H54 (cell line): ENCODE measurements at regions not wholly inside any gene's neighbourhood (a gene's known extent, or its start where the extent isn't known, plus 50 kb on each side); places are given as distances from the start of the nearest gene placed in this dataset.

Experiments
- DNase-seq: peaks from one replicate; pipeline ENCODE4 v3.0.0; 2011; ENCODE audit warnings: low spot score, mixed read lengths; ENCODE audit not compliant: insufficient read length
- FAIRE-seq: peaks from 3 replicates; lab custom pipeline; 2011; peaks lifted over from hg19 to GRCh38; lab: Jason Lieb, UNC
- POLR2A ChIP-seq: IDR thresholded peaks from 2 replicates; pipeline ENCODE4 v1.6.1; 2011; ENCODE audit warnings: low read depth, mild to moderate bottlenecking, low read length

DNA sequence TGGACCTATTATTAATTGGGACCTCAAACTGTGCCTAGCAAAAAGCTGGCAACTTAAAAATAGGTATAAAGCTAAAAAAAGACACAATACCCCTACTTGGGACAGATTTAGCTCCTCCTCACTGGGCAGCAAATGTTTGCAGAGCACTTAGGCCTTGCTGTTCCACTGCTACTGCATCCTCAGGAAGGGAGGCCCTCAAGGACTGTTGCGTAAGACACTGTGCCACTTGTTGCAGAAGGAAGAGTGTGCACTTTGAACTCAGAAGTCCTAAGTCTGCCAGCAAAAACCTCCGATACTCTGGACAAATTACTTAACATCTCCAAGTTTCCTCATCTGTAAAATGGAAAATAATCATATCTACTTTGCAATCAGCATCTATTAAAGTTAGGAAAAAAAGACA lies 322.9 kb downstream of the BARHL2 start:
- no peak for TF ChIP-seq POLR2A
- FAIRE-seq, result no peak
- DNase-seq, result no peak

- TF ChIP-seq POLR2A, result no peak
- no peak for DNase-seq
- FAIRE-seq, result peak; percentile 77
Measured at GRCh38 chr1:90393025-90393424, 324.1 kb downstream of the BARHL2 start.

GRCh38 chr1:90391126-90391525 lies 326.0 kb downstream of the BARHL2 start:
- DNase-seq, result no peak
- no peak for TF ChIP-seq POLR2A
- FAIRE-seq, result peak; percentile 88

DNA sequence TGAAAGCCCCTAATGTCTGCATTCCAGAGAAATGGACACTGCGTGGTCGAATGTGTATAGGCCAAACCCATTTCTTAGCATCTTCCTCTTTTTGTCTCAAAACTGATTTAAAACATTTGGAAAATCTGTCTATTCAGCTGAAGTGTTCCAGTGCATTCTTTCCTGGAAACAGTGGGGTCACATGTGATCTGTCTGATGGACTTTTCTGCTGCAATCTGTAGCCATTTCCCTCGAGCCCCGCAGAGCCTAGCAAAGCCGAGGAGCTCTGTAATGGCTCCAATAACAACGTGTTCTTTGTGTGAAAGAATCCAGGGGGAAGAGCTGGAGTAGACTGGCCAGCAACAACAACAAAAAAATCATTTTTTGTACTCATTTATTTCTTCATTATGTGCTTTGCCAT lies 329.3 kb downstream of the BARHL2 start:
- no peak for FAIRE-seq
- TF ChIP-seq POLR2A, result no peak

GRCh38 chr1:90386899-90387720 lies 330.0 kb downstream of the BARHL2 start:
- peak; percentile 92 for FAIRE-seq
- no peak for TF ChIP-seq POLR2A
- DNase-seq, result no peak

More for the DNA sequence above, 329.3 kb downstream of the BARHL2 start:
- DNase-seq, result no peak

DNA sequence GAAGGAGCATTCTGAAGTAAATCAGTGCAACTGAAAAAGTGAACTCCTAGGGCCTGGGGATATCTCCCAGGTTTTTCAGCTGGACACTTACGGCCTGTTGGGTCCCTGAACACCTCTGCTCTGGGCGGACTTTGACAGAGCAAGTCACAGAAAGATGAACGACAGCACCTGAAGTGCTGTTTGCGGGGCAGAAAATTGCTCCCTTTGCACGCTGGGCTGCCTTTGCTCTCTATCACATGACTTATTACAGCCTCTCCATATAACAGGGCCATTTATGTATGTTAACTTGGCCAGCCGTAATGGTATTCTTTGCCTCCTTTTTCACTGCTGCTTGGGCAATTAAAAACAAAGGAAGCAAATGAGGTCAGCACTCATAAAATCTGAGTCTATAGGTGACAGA lies 332.9 kb downstream of the BARHL2 start:
- FAIRE-seq, result no peak
- DNase-seq, result no peak
- TF ChIP-seq POLR2A, result no peak

DNA sequence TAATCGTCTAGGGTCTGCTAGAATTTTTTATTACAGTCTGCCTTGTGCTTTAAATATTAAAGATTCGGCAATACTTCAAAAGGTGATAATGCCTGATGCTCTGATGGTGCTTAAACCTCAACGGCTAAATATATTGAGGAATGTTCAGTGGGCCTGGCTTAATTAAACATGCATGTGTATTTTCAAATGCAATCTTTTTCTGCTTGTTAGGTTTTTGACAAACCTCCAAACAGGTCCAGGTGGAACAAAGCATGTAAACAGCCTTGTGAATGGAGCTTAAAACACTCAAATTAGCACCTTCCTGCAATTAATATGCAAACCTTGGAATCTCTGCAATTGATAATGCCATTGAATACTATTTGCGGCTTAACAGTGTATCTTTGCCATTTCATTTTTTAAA lies 334.9 kb downstream of the BARHL2 start:
- no peak for DNase-seq
- no peak for TF ChIP-seq POLR2A
- FAIRE-seq, result no peak

DNA sequence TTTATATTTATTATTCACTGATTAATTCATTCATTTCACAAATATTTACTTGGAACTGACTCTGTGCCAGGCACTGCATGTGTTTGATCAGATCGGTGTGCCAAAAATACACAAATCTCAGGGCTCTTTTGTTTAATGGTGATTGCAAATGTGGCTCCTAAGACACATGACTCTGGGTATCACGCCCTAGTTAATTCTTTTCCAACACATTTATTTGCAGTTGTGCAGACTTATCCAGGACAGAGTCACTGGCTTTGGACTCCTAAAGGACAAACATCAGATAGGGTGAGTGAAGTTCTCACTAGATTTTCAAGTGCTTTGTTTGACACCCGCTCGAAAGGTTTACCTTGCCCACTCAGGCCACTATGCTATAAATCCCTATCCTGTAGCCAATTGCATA lies 335.5 kb downstream of the BARHL2 start:
- FAIRE-seq, result no peak
- TF ChIP-seq POLR2A, result no peak
- no peak for DNase-seq

GRCh38 chr1:90371448-90371813 lies 345.7 kb downstream of the BARHL2 start:
- no peak for TF ChIP-seq POLR2A
- DNase-seq (no peak), FAIRE-seq (no peak)

- DNase-seq (peak; percentile 10), FAIRE-seq (peak; percentile 80)
- TF ChIP-seq POLR2A, result no peak
Measured at GRCh38 chr1:90370686-90371447, 346.2 kb downstream of the BARHL2 start.

- TF ChIP-seq POLR2A, result no peak
- FAIRE-seq, result no peak
Measured at GRCh38 chr1:90362163-90362562, 354.9 kb downstream of the BARHL2 start.

GRCh38 chr1:90361026-90361425 lies 356.1 kb downstream of the BARHL2 start:
- DNase-seq (no peak), FAIRE-seq (no peak)
- no peak for TF ChIP-seq POLR2A

More at GRCh38 chr1:90362163-90362562, 354.9 kb downstream of the BARHL2 start:
- no peak for DNase-seq

DNA sequence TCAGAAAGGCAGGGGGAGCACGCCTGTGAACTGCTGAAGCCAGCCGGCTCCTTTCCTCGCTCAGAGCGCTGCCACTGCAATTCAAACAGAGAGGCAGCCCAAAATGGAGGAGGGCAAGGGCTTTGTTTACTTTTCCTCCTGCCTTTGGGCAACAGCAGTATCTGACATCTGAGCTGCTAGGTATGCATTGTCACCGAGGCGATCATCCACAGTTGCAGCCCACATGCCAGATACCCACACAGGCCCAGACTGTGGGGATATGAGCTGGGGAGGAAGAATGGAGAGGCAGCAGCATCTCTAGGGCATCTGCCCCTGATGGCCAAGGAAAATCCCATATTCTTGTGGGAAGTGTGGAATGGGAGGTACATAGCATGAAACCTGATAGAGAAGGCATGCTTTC lies 357.1 kb downstream of the BARHL2 start:
- FAIRE-seq (no peak), DNase-seq (no peak)
- no peak for TF ChIP-seq POLR2A

- DNase-seq (no peak), FAIRE-seq (no peak)
- TF ChIP-seq POLR2A, result no peak
Measured at GRCh38 chr1:90358448-90358847, 358.7 kb downstream of the BARHL2 start.
